H9 (cell line): ENCODE measurements at regions not wholly inside any gene's neighbourhood (a gene's known extent, or its start where the extent isn't known, plus 50 kb on each side); places are given as distances from the start of the nearest gene placed in this dataset.

ENCODE experiments used
- DNase-seq: peaks from one replicate; pipeline ENCODE4 v3.0.0-alpha.2; 2017
- H2AFZ ChIP-seq: one replicate; pipeline ENCODE4 v1.6.1; 2013; ENCODE audit warnings: mild to moderate bottlenecking, low read length, control low read depth, moderate library complexity
- H2AK5ac ChIP-seq: 2 replicates; pipeline ENCODE4 v1.6.1; 2013; ENCODE audit warnings: low read length, control low read depth, mixed read lengths; ENCODE audit not compliant: insufficient read length
- H2BK120ac ChIP-seq: one replicate; pipeline ENCODE4 v1.6.1; 2013; ENCODE audit warnings: low read depth, mild to moderate bottlenecking, low read length, control low read depth, inconsistent platforms; ENCODE audit not compliant: poor library complexity, severe bottlenecking
- H2BK12ac ChIP-seq: 2 replicates; pipeline ENCODE4 v1.6.1; 2013; ENCODE audit warnings: low read length, control low read depth, mixed read lengths, low read depth; ENCODE audit not compliant: insufficient read length
- H2BK15ac ChIP-seq: 2 replicates; pipeline ENCODE4 v1.6.1; 2013; ENCODE audit warnings: low read depth, low read length, control low read depth
- H2BK20ac ChIP-seq: one replicate; pipeline ENCODE4 v1.6.1; 2013; ENCODE audit warnings: low read depth, mild to moderate bottlenecking, low read length, control low read depth, inconsistent platforms; ENCODE audit not compliant: poor library complexity, severe bottlenecking
- H2BK5ac ChIP-seq: 2 replicates; pipeline ENCODE4 v1.6.1; 2013; ENCODE audit warnings: low read length, control low read depth, mixed read lengths; ENCODE audit not compliant: insufficient read length
- H3K14ac ChIP-seq: 2 replicates; pipeline ENCODE4 v1.6.1; 2013; ENCODE audit warnings: low read length, control low read depth; ENCODE audit not compliant: insufficient read depth
- H3K18ac ChIP-seq: 2 replicates; pipeline ENCODE4 v1.6.1; 2013; ENCODE audit warnings: low read depth, mild to moderate bottlenecking, mixed read lengths, low read length, control low read depth; ENCODE audit not compliant: insufficient read length
- H3K23ac ChIP-seq: 2 replicates; pipeline ENCODE4 v1.6.1; 2013; ENCODE audit warnings: low read length, control low read depth, mixed read lengths, low read depth; ENCODE audit not compliant: insufficient read length
- H3K23me2 ChIP-seq: 2 replicates; pipeline ENCODE4 v1.6.1; 2013; ENCODE audit warnings: low read depth, mild to moderate bottlenecking, mixed read lengths, low read length, control low read depth; ENCODE audit not compliant: insufficient read length, poor library complexity, severe bottlenecking
- H3K27ac ChIP-seq: 2 replicates; pipeline ENCODE4 v1.5.1; 2013; ENCODE audit warnings: low read length, control low read depth, mixed read lengths, low read depth; ENCODE audit not compliant: insufficient read length
- H3K27me3 ChIP-seq: 2 replicates; pipeline ENCODE4 v1.6.1; 2013; ENCODE audit warnings: low read length, control low read depth, inconsistent platforms; ENCODE audit not compliant: insufficient read depth
- H3K4ac ChIP-seq: 2 replicates; pipeline ENCODE4 v1.6.1; 2013; ENCODE audit warnings: low read depth, mild to moderate bottlenecking, control low read depth, inconsistent platforms, low read length, moderate library complexity
- H3K4me1 ChIP-seq: 2 replicates; pipeline ENCODE4 v1.6.1; 2013; ENCODE audit warnings: low read length, control low read depth, inconsistent platforms; ENCODE audit not compliant: insufficient read depth
- H3K4me2 ChIP-seq: 2 replicates; pipeline ENCODE4 v1.6.1; 2013; ENCODE audit warnings: low read length, control low read depth, mixed read lengths; ENCODE audit not compliant: insufficient read length, insufficient read depth
- H3K56ac ChIP-seq: 2 replicates; pipeline ENCODE4 v1.6.1; 2013; ENCODE audit warnings: low read depth, mild to moderate bottlenecking, mixed read lengths, low read length, control low read depth; ENCODE audit not compliant: insufficient read length
- H3K79me1 ChIP-seq: 2 replicates; pipeline ENCODE4 v1.6.1; 2013; ENCODE audit warnings: low read depth, mild to moderate bottlenecking, moderate library complexity, low read length, control low read depth, inconsistent platforms; ENCODE audit not compliant: insufficient read depth, poor library complexity, severe bottlenecking
- H3K79me2 ChIP-seq: 2 replicates; pipeline ENCODE4 v1.6.1; 2013; ENCODE audit warnings: low read length, control low read depth, inconsistent platforms; ENCODE audit not compliant: insufficient read depth
- H3K9ac ChIP-seq: 2 replicates; pipeline ENCODE4 v1.6.1; 2013; ENCODE audit warnings: low read length, control low read depth, mixed read lengths; ENCODE audit not compliant: insufficient read length; ENCODE audit errors: extremely low read depth
- H3K9me3 ChIP-seq: one replicate; pipeline ENCODE4 v1.6.1; 2013; ENCODE audit warnings: low read depth, low read length, inconsistent platforms; ENCODE audit not compliant: control insufficient read depth
- H3T11ph ChIP-seq: one replicate; pipeline ENCODE4 v1.6.1; 2013; ENCODE audit warnings: mild to moderate bottlenecking, low read length, control low read depth, inconsistent platforms
- H4K20me1 ChIP-seq: one replicate; pipeline ENCODE4 v1.6.1; 2013; ENCODE audit not compliant: control insufficient read depth, insufficient read length, insufficient read depth
- H4K5ac ChIP-seq: 2 replicates; pipeline ENCODE4 v1.6.1; 2013; ENCODE audit warnings: low read depth, mild to moderate bottlenecking, mixed read lengths, low read length, control low read depth; ENCODE audit not compliant: insufficient read length
- H4K8ac ChIP-seq: replicated peaks from 2 replicates; pipeline ENCODE4 v1.6.1; 2013; ENCODE audit warnings: low read length, control low read depth, mixed read lengths, low read depth; ENCODE audit not compliant: insufficient read length
- H4K91ac ChIP-seq: 2 replicates; pipeline ENCODE4 v1.6.1; 2013; ENCODE audit warnings: low read depth, mild to moderate bottlenecking, moderate library complexity, mixed read lengths, low read length, control low read depth; ENCODE audit not compliant: insufficient read length
- H3K27ac Mint-ChIP-seq, 3 experiments: 2 replicates in 2 of 3; 3 replicates in 1 of 3; pipeline ENCODE4 v1.8.0; 2020 to 2021; ENCODE audit warnings: mixed read lengths in 3 of 3, mild to moderate bottlenecking in 1 of 3, moderate library complexity in 1 of 3
- H3K27me3 Mint-ChIP-seq: 2 replicates; pipeline ENCODE4 v1.8.0; 2021; ENCODE audit warnings: low read depth, mild to moderate bottlenecking, moderate library complexity, mixed read lengths
- H3K36me3 Mint-ChIP-seq, 3 experiments: 2 replicates in 2 of 3; 3 replicates in 1 of 3; pipeline ENCODE4 v1.8.0; 2020 to 2021; ENCODE audit warnings: low read depth in 3 of 3, mixed read lengths in 3 of 3; ENCODE audit not compliant: insufficient read depth in 1 of 3
- H3K4me1 Mint-ChIP-seq, 2 experiments: 2 replicates each; pipeline ENCODE4 v1.8.0; 2020; ENCODE audit warnings: mixed read lengths in 2 of 2
- H3K4me3 Mint-ChIP-seq, 2 experiments: 2 replicates in 1 of 2; 3 replicates in 1 of 2; pipeline ENCODE4 v1.8.0; 2020 to 2021; ENCODE audit warnings: mild to moderate bottlenecking in 2 of 2, mixed read lengths in 2 of 2, moderate library complexity in 1 of 2
- H3K9me3 Mint-ChIP-seq, 2 experiments: 2 replicates in 1 of 2; 3 replicates in 1 of 2; pipeline ENCODE4 v1.8.0; 2020; ENCODE audit warnings: mild to moderate bottlenecking in 2 of 2, mixed read lengths in 2 of 2, moderate library complexity in 1 of 2
- WGBS: extraction: QIAGEN DNeasy Blood & Tissue Kit; methylation state at CpG from one replicate; pipeline ENCODE4 v1.1.7; 2013; ENCODE audit warnings: missing lambda C conversion rate, low lambda C conversion rate, mixed read lengths; ENCODE audit not compliant: insufficient read length; ENCODE audit errors: extremely low coverage; 5-methylcytosine and 5-hydroxymethylcytosine counted together
- TF ChIP-seq, protein P1 (sequence below): fragments of 200-600 bp; sonication (generic); conservative IDR thresholded peaks from 3 replicates; pipeline ENCODE4 v1.8.0; 2021; ENCODE audit warnings: antibody characterized with exemption, mild to moderate bottlenecking

- H3K27ac ChIP-seq, result no peak overlapping the region
- no peaks in the 10 kb centered on the region for H4K20me1 ChIP-seq
- WGBS, result no CpG with 5 or more reads among the region's 1 CpG
- no peak overlapping the region for H2AK5ac ChIP-seq
- H3K9me3 Mint-ChIP-seq, result peaks cover 0 to 2% of the 10 kb centered on the region in 2 experiments; a peak in 1 of 5 replicates
- no peak overlapping the region for H3K18ac ChIP-seq
- no peak for DNase-seq
- H3K9me3 ChIP-seq, result no peaks in the 10 kb centered on the region
- no peak overlapping the region for H3K23ac ChIP-seq
- H3K27ac Mint-ChIP-seq, result no peak overlapping the region
- H4K5ac ChIP-seq, result no peak overlapping the region
- H3K4me1 Mint-ChIP-seq, result peaks cover 19 to 23% of the 10 kb centered on the region in 2 experiments
- H3K36me3 Mint-ChIP-seq, result no peaks in the 10 kb centered on the region; a peak in 1 of 7 replicates
- TF ChIP-seq, protein P1, sequence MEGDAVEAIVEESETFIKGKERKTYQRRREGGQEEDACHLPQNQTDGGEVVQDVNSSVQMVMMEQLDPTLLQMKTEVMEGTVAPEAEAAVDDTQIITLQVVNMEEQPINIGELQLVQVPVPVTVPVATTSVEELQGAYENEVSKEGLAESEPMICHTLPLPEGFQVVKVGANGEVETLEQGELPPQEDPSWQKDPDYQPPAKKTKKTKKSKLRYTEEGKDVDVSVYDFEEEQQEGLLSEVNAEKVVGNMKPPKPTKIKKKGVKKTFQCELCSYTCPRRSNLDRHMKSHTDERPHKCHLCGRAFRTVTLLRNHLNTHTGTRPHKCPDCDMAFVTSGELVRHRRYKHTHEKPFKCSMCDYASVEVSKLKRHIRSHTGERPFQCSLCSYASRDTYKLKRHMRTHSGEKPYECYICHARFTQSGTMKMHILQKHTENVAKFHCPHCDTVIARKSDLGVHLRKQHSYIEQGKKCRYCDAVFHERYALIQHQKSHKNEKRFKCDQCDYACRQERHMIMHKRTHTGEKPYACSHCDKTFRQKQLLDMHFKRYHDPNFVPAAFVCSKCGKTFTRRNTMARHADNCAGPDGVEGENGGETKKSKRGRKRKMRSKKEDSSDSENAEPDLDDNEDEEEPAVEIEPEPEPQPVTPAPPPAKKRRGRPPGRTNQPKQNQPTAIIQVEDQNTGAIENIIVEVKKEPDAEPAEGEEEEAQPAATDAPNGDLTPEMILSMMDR, result no peak
- no peak overlapping the region for H3T11ph ChIP-seq
- peaks cover 34% of the 10 kb centered on the region for H3K27me3 Mint-ChIP-seq
- no peak overlapping the region for H2BK20ac ChIP-seq
- H3K27me3 ChIP-seq, result no peaks in the 10 kb centered on the region; the same call in 1 of the 2 replicates
- no peak overlapping the region for H3K4me2 ChIP-seq
- H3K79me1 ChIP-seq, result no peaks in the 10 kb centered on the region
- no peaks in the 10 kb centered on the region for H3K23me2 ChIP-seq
- H3K9ac ChIP-seq, result no peak overlapping the region
- no peaks in the 10 kb centered on the region for H3K79me2 ChIP-seq
- H3K14ac ChIP-seq, result no peak overlapping the region
- H2BK15ac ChIP-seq, result no peak overlapping the region
- H4K8ac ChIP-seq, result no peak overlapping the region
- no peak overlapping the region for H2BK120ac ChIP-seq
- H2BK5ac ChIP-seq, result no peak overlapping the region
- no peak overlapping the region for H3K4me3 Mint-ChIP-seq
- H4K91ac ChIP-seq, result no peak overlapping the region
- H3K4ac ChIP-seq, result no peak overlapping the region
- H2AFZ ChIP-seq, result no peak overlapping the region
- no peak overlapping the region for H2BK12ac ChIP-seq
- H3K4me1 ChIP-seq, result no peaks in the 10 kb centered on the region; the same call in 1 of the 2 replicates
- no peak overlapping the region for H3K56ac ChIP-seq
Measured at GRCh38 chr1:221230605-221231004, 351.4 kb downstream of the HLX start.
